RWPE2 (cell line): ENCODE measurements at regions not wholly inside any gene's neighbourhood (a gene's known extent, or its start where the extent isn't known, plus 50 kb on each side); places are given as distances from the start of the nearest gene placed in this dataset.

ENCODE experiments used
- ATAC-seq: fragments of 200-7000 bp; cut with Tn5 transposase; 3 replicates; pipeline ENCODE4 v1.9.1; 2021; ENCODE audit warnings: low read depth
- DNase-seq: peaks from one replicate; pipeline ENCODE4 v3.0.0-alpha.2; 2020; ENCODE audit warnings: low spot score
- H3K27ac ChIP-seq: fragments of 450-650 bp; 2 replicates; pipeline ENCODE4 v1.5.1; 2017; ENCODE audit warnings: mild to moderate bottlenecking; ENCODE audit not compliant: poor library complexity, severe bottlenecking
- H3K27me3 ChIP-seq: fragments of 250-450 bp; sonication (Bioruptor Pico); 2 replicates; pipeline ENCODE4 v1.5.1; 2021; ENCODE audit warnings: mild to moderate bottlenecking, moderate library complexity; ENCODE audit not compliant: insufficient read depth, poor library complexity, severe bottlenecking
- H3K36me3 ChIP-seq: fragments of 250-450 bp; sonication (Bioruptor Pico); 2 replicates; pipeline ENCODE4 v1.5.1; 2020; ENCODE audit warnings: low read depth, mild to moderate bottlenecking, moderate library complexity
- H3K4me1 ChIP-seq: fragments of 250-450 bp; sonication (Bioruptor Pico); 2 replicates; pipeline ENCODE4 v1.5.1; 2021; ENCODE audit warnings: mild to moderate bottlenecking, moderate library complexity; ENCODE audit not compliant: insufficient read depth, poor library complexity, severe bottlenecking
- H3K4me3 ChIP-seq: fragments of 250-450 bp; sonication (Bioruptor Pico); 2 replicates; pipeline ENCODE4 v1.5.1; 2021; ENCODE audit warnings: mild to moderate bottlenecking, moderate library complexity; ENCODE audit not compliant: severe bottlenecking
- H3K9me3 ChIP-seq: fragments of 250-450 bp; sonication (Bioruptor Pico); 2 replicates; pipeline ENCODE4 v1.5.1; 2021; ENCODE audit warnings: mild to moderate bottlenecking, moderate library complexity; ENCODE audit not compliant: severe bottlenecking
- CTCF ChIP-seq: fragments of 450-650 bp; IDR thresholded peaks from one replicate; pipeline ENCODE4 v1.5.1; 2017; ENCODE audit warnings: mild to moderate bottlenecking, moderate library complexity; ENCODE audit not compliant: poor library complexity, severe bottlenecking

- Histone ChIP-seq H3K27me3 (no peaks in the 10 kb centered on the region), H3K27ac (no peak overlapping the region), H3K36me3 (no peaks in the 10 kb centered on the region), H3K9me3 (no peaks in the 10 kb centered on the region), H3K4me1 (no peaks in the 10 kb centered on the region), H3K4me3 (no peak overlapping the region)
- ATAC-seq: no peak
- no peak for TF ChIP-seq CTCF
- no peak for DNase-seq
These were observed 320.9 kb upstream of the ADGRL3 start for GRCh38 chr4:60879135-60879701.

- Histone ChIP-seq H3K27me3 (no peaks in the 10 kb centered on the region), H3K4me3 (no peak overlapping the region), H3K4me1 (no peaks in the 10 kb centered on the region), H3K27ac (no peak overlapping the region), H3K36me3 (no peaks in the 10 kb centered on the region), H3K9me3 (no peaks in the 10 kb centered on the region)
- DNase-seq (no peak), ATAC-seq (no peak)
- TF ChIP-seq CTCF: no peak
These were observed 315.5 kb upstream of the ADGRL3 start for GRCh38 chr4:60884587-60884986.

GRCh38 chr4:60885011-60885410 is 315.1 kb upstream of the ADGRL3 start:
- H3K27me3 ChIP-seq: no peaks in the 10 kb centered on the region
- ATAC-seq: no peak
- no peaks in the 10 kb centered on the region for H3K9me3 ChIP-seq
- no peak overlapping the region for H3K27ac ChIP-seq
- H3K4me3 ChIP-seq: no peak overlapping the region
- TF ChIP-seq CTCF: no peak
- no peak for DNase-seq
- H3K4me1 ChIP-seq: no peaks in the 10 kb centered on the region
- no peaks in the 10 kb centered on the region for H3K36me3 ChIP-seq

- Histone ChIP-seq H3K9me3 (no peaks in the 10 kb centered on the region), H3K4me1 (no peaks in the 10 kb centered on the region), H3K36me3 (no peaks in the 10 kb centered on the region), H3K27me3 (no peaks in the 10 kb centered on the region), H3K27ac (no peak overlapping the region), H3K4me3 (no peak overlapping the region)
- no peak for ATAC-seq
- DNase-seq: no peak
- TF ChIP-seq CTCF: no peak
These were observed 309.4 kb upstream of the ADGRL3 start for GRCh38 chr4:60890743-60891142.

- Histone ChIP-seq H3K4me3 (no peak overlapping the region), H3K9me3 (no peaks in the 10 kb centered on the region), H3K4me1 (no peaks in the 10 kb centered on the region), H3K36me3 (no peaks in the 10 kb centered on the region), H3K27me3 (no peaks in the 10 kb centered on the region), H3K27ac (no peak overlapping the region)
- ATAC-seq: no peak
- TF ChIP-seq CTCF: no peak
- DNase-seq: no peak
These were observed 308.2 kb upstream of the ADGRL3 start for GRCh38 chr4:60891947-60892346.
